ENCODE measurements at regions not wholly inside any gene's neighbourhood (a gene's known extent, or its start where the extent isn't known, plus 50 kb on each side); places are given as distances from the start of the nearest gene placed in this dataset.

- Histone ChIP-seq H3K36me3 (ENCODE audit: control insufficient read depth, insufficient read depth, low read length) (no peaks in the 10 kb centered on the region), H3K4me1 (ENCODE audit: control insufficient read depth, insufficient read depth, low read length) (no peaks in the 10 kb centered on the region), H3K27me3 (ENCODE audit: control insufficient read depth, insufficient read depth, low read length) (no peaks in the 10 kb centered on the region), H3K4me3 (ENCODE audit: low read length) (no peak overlapping the region), H3K9ac (ENCODE audit: low read length) (no peak overlapping the region), H3K27ac (ENCODE audit: low read depth, low read length) (no peak overlapping the region)
These were observed 1076.1 kb upstream of the TMEFF2 start for GRCh38 chr2:193270816-193271215.

- Histone ChIP-seq H3K4me1 (ENCODE audit: control insufficient read depth, insufficient read depth, low read length) (no peaks in the 10 kb centered on the region), H3K27me3 (ENCODE audit: control insufficient read depth, insufficient read depth, low read length) (no peaks in the 10 kb centered on the region), H3K9ac (ENCODE audit: low read length) (no peak overlapping the region), H3K4me3 (ENCODE audit: low read length) (no peak overlapping the region), H3K36me3 (ENCODE audit: control insufficient read depth, insufficient read depth, low read length) (no peaks in the 10 kb centered on the region), H3K27ac (ENCODE audit: low read depth, low read length) (no peak overlapping the region)
These were observed 1072.8 kb upstream of the TMEFF2 start for GRCh38 chr2:193267496-193268002.

- H3K36me3 ChIP-seq (ENCODE audit: control insufficient read depth, insufficient read depth, low read length): no peaks in the 10 kb centered on the region
- no peak overlapping the region for H3K9ac ChIP-seq (ENCODE audit: low read length)
- no peak overlapping the region for H3K4me3 ChIP-seq (ENCODE audit: low read length)
- no peak overlapping the region for H3K27ac ChIP-seq (ENCODE audit: low read depth, low read length)
- H3K4me1 ChIP-seq (ENCODE audit: control insufficient read depth, insufficient read depth, low read length): peaks cover 3% of the 10 kb centered on the region
- no peaks in the 10 kb centered on the region for H3K27me3 ChIP-seq (ENCODE audit: control insufficient read depth, insufficient read depth, low read length)
These were observed 1058.3 kb upstream of the TMEFF2 start for GRCh38 chr2:193253014-193253530.

GRCh38 chr2:193251909-193252308, 1057.2 kb upstream of the TMEFF2 start:
- no peaks in the 10 kb centered on the region for H3K27me3 ChIP-seq (ENCODE audit: control insufficient read depth, insufficient read depth, low read length)
- no peak overlapping the region for H3K9ac ChIP-seq (ENCODE audit: low read length)
- no peaks in the 10 kb centered on the region for H3K36me3 ChIP-seq (ENCODE audit: control insufficient read depth, insufficient read depth, low read length)
- H3K4me3 ChIP-seq (ENCODE audit: low read length): no peak overlapping the region
- H3K27ac ChIP-seq (ENCODE audit: low read depth, low read length): no peak overlapping the region
- H3K4me1 ChIP-seq (ENCODE audit: control insufficient read depth, insufficient read depth, low read length): peaks cover 3% of the 10 kb centered on the region

GRCh38 chr2:193250389-193250788, 1055.7 kb upstream of the TMEFF2 start:
- Histone ChIP-seq H3K36me3 (ENCODE audit: control insufficient read depth, insufficient read depth, low read length) (no peaks in the 10 kb centered on the region), H3K27ac (ENCODE audit: low read depth, low read length) (no peak overlapping the region), H3K27me3 (ENCODE audit: control insufficient read depth, insufficient read depth, low read length) (no peaks in the 10 kb centered on the region), H3K4me1 (ENCODE audit: control insufficient read depth, insufficient read depth, low read length) (peaks cover 3% of the 10 kb centered on the region), H3K4me3 (ENCODE audit: low read length) (no peak overlapping the region), H3K9ac (ENCODE audit: low read length) (no peak overlapping the region)

GRCh38 chr2:193240752-193241151, 1046.0 kb upstream of the TMEFF2 start:
- Histone ChIP-seq H3K4me1 (ENCODE audit: control insufficient read depth, insufficient read depth, low read length) (no peaks in the 10 kb centered on the region), H3K27me3 (ENCODE audit: control insufficient read depth, insufficient read depth, low read length) (no peaks in the 10 kb centered on the region), H3K4me3 (ENCODE audit: low read length) (no peak overlapping the region), H3K36me3 (ENCODE audit: control insufficient read depth, insufficient read depth, low read length) (no peaks in the 10 kb centered on the region), H3K9ac (ENCODE audit: low read length) (no peak overlapping the region), H3K27ac (ENCODE audit: low read depth, low read length) (no peak overlapping the region)

GRCh38 chr2:193231634-193232033, 1036.9 kb upstream of the TMEFF2 start:
- Histone ChIP-seq H3K27me3 (ENCODE audit: control insufficient read depth, insufficient read depth, low read length) (no peaks in the 10 kb centered on the region), H3K36me3 (ENCODE audit: control insufficient read depth, insufficient read depth, low read length) (no peaks in the 10 kb centered on the region), H3K9ac (ENCODE audit: low read length) (no peak overlapping the region), H3K27ac (ENCODE audit: low read depth, low read length) (no peak overlapping the region), H3K4me3 (ENCODE audit: low read length) (no peak overlapping the region), H3K4me1 (ENCODE audit: control insufficient read depth, insufficient read depth, low read length) (no peaks in the 10 kb centered on the region)

GRCh38 chr2:193228276-193228675, 1033.5 kb upstream of the TMEFF2 start:
- Histone ChIP-seq H3K4me1 (ENCODE audit: control insufficient read depth, insufficient read depth, low read length) (no peaks in the 10 kb centered on the region), H3K27ac (ENCODE audit: low read depth, low read length) (no peak overlapping the region), H3K36me3 (ENCODE audit: control insufficient read depth, insufficient read depth, low read length) (no peaks in the 10 kb centered on the region), H3K27me3 (ENCODE audit: control insufficient read depth, insufficient read depth, low read length) (no peaks in the 10 kb centered on the region), H3K4me3 (ENCODE audit: low read length) (no peak overlapping the region), H3K9ac (ENCODE audit: low read length) (no peak overlapping the region)

- H3K4me1 ChIP-seq (ENCODE audit: control insufficient read depth, insufficient read depth, low read length): no peaks in the 10 kb centered on the region
These were observed 1027.7 kb upstream of the TMEFF2 start for GRCh38 chr2:193222454-193222853.

GRCh38 chr2:193219413-193219812, 1024.7 kb upstream of the TMEFF2 start:
- Histone ChIP-seq H3K27ac (ENCODE audit: low read depth, low read length) (no peak overlapping the region), H3K9ac (ENCODE audit: low read length) (no peak overlapping the region)

More at GRCh38 chr2:193222454-193222853, 1027.7 kb upstream of the TMEFF2 start:
- no peak overlapping the region for H3K27ac ChIP-seq (ENCODE audit: low read depth, low read length)
- no peaks in the 10 kb centered on the region for H3K36me3 ChIP-seq (ENCODE audit: control insufficient read depth, insufficient read depth, low read length)
- no peak overlapping the region for H3K4me3 ChIP-seq (ENCODE audit: low read length)
- H3K9ac ChIP-seq (ENCODE audit: low read length): no peak overlapping the region
- H3K27me3 ChIP-seq (ENCODE audit: control insufficient read depth, insufficient read depth, low read length): no peaks in the 10 kb centered on the region

GRCh38 chr2:193201583-193201982, 1006.9 kb upstream of the TMEFF2 start:
- H3K27ac ChIP-seq (ENCODE audit: low read depth, low read length): no peak overlapping the region

More at GRCh38 chr2:193219413-193219812, 1024.7 kb upstream of the TMEFF2 start:
- H3K36me3 ChIP-seq (ENCODE audit: control insufficient read depth, insufficient read depth, low read length): no peaks in the 10 kb centered on the region
- H3K4me1 ChIP-seq (ENCODE audit: control insufficient read depth, insufficient read depth, low read length): no peaks in the 10 kb centered on the region
- no peak overlapping the region for H3K4me3 ChIP-seq (ENCODE audit: low read length)
- H3K27me3 ChIP-seq (ENCODE audit: control insufficient read depth, insufficient read depth, low read length): no peaks in the 10 kb centered on the region

GRCh38 chr2:193199322-193199721, 1004.6 kb upstream of the TMEFF2 start:
- no peaks in the 10 kb centered on the region for H3K27me3 ChIP-seq (ENCODE audit: control insufficient read depth, insufficient read depth, low read length)
- no peak overlapping the region for H3K9ac ChIP-seq (ENCODE audit: low read length)
- H3K4me3 ChIP-seq (ENCODE audit: low read length): no peak overlapping the region
- H3K36me3 ChIP-seq (ENCODE audit: control insufficient read depth, insufficient read depth, low read length): no peaks in the 10 kb centered on the region
- no peak overlapping the region for H3K27ac ChIP-seq (ENCODE audit: low read depth, low read length)
- H3K4me1 ChIP-seq (ENCODE audit: control insufficient read depth, insufficient read depth, low read length): no peaks in the 10 kb centered on the region

More at GRCh38 chr2:193201583-193201982, 1006.9 kb upstream of the TMEFF2 start:
- no peak overlapping the region for H3K9ac ChIP-seq (ENCODE audit: low read length)
- H3K36me3 ChIP-seq (ENCODE audit: control insufficient read depth, insufficient read depth, low read length): no peaks in the 10 kb centered on the region
- H3K4me1 ChIP-seq (ENCODE audit: control insufficient read depth, insufficient read depth, low read length): no peaks in the 10 kb centered on the region
- H3K27me3 ChIP-seq (ENCODE audit: control insufficient read depth, insufficient read depth, low read length): no peaks in the 10 kb centered on the region
- H3K4me3 ChIP-seq (ENCODE audit: low read length): no peak overlapping the region

- Histone ChIP-seq H3K36me3 (ENCODE audit: control insufficient read depth, insufficient read depth, low read length) (no peaks in the 10 kb centered on the region), H3K9ac (ENCODE audit: low read length) (no peak overlapping the region), H3K4me1 (ENCODE audit: control insufficient read depth, insufficient read depth, low read length) (no peaks in the 10 kb centered on the region), H3K4me3 (ENCODE audit: low read length) (no peak overlapping the region), H3K27ac (ENCODE audit: low read depth, low read length) (no peak overlapping the region), H3K27me3 (ENCODE audit: control insufficient read depth, insufficient read depth, low read length) (no peaks in the 10 kb centered on the region)
These were observed 993.1 kb upstream of the TMEFF2 start for GRCh38 chr2:193187816-193188215.
